Osteoblast (primary cell): ENCODE measurements at regions not wholly inside any gene's neighbourhood (a gene's known extent, or its start where the extent isn't known, plus 50 kb on each side); places are given as distances from the start of the nearest gene placed in this dataset. TPM values are rescaled to one million over a fixed set of nuclear protein-coding genes. Genes with fewer than 3 reads are reported as not detected.

Experiments used
- small RNA-seq: library from RNA; depleted of rRNA; stranded (forward); fragments of <200 nt; gene quantifications from one replicate; pipeline ENCODE3, GENCODE V24; 2012

Small RNAs in the stretch of these regions (small RNA-seq; reads per million reads assigned to genes)
- not detected for gene AL731534.1
- gene MIR3924 = not detected
- not detected for gene RF01299
